HG03064 (cell line): ENCODE measurements at regions not wholly inside any gene's neighbourhood (a gene's known extent, or its start where the extent isn't known, plus 50 kb on each side); places are given as distances from the start of the nearest gene placed in this dataset.
"Not testable (repeated sequence)": the region's sequence is repeated elsewhere in the genome, so short reads cannot be mapped to it uniquely, and the experiment has no call there.

Source experiments
- ATAC-seq: cut with Tn5 transposase; IDR thresholded peaks from one replicate; pipeline ENCODE4 v1.9.1; 2021; ENCODE audit warnings: low read depth; ENCODE audit not compliant: unreplicated experiment

- ATAC-seq = no peak
Observed at GRCh38 chr13:90436697-90437096, 910.8 kb upstream of the MIR17HG start.

DNA sequence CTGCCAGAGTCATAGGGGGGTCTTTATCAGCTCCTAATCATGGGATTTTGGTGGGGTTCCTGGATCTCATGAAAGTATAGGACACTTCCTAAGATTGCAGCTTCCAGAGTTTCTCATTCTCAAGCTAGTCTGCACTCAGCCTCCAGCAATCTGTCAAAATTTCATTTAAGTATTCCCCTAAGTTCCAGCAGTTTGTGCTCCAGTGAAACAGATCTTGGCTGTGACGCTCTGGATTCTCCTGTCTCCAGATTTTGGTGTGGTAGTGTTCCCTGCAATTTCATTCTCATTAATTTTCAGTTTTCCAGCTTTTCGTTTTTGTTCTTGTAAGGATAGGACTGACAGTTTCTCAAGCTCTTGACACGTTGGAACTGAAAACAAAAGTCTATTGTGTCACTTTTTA is 908.9 kb upstream of the MIR17HG start:
- ATAC-seq = no peak

DNA sequence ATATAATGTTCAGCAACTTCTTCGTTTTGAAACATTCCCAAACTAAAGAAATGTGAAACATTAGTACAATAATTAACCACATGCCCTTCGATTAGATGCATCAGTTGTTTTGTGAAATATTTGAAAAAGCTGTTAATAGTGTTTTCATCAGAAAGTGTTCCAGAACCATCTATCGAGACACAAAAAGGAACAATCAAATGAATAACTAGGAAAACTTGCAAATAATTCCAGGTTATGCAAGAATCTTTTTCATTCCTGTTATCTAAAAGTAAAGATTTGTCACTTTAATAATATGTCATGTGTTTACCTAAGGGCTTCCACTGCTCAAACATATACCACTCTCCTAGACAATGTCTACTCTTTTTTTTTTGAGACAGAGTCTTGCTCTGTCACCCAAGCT is 904.2 kb upstream of the MIR17HG start:
- no peak for ATAC-seq

DNA sequence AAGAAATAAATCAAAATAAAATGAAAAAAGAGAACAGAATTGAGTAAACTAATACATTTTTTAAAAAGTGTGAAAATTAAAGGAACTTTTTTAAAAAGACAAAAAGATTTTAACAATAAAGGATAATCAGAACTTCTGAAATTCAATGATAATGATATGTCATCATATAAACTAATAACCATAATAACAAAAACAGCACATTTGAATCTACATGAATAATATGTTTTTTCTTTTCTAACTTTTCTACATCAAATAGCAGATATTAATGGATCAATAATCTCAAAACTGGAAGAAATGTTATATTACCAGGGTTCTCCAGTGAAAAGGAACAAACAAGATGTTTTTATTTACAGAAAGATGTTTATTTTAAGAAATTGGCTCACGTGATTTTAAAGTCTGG is 903.3 kb upstream of the MIR17HG start:
- no peak for ATAC-seq

DNA sequence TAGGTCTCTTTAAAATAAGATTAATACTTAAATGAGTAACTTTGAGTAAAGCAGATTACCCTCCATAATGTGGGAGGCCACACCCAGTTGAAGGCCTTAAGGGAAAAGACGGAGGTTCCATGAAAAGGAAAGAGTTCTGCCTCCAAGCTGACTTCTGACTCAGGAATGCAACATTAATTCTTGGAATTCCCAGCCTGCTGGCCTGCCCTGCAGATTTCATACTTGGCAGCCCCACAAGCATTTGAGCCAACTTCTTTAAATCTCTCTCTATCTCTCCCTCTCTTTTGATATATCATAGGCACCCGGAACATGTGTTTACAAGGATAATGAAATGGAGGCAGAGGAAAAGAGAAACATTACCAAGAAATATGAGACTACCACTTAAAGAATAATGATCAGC is 902.3 kb upstream of the MIR17HG start:
- no peak for ATAC-seq

DNA sequence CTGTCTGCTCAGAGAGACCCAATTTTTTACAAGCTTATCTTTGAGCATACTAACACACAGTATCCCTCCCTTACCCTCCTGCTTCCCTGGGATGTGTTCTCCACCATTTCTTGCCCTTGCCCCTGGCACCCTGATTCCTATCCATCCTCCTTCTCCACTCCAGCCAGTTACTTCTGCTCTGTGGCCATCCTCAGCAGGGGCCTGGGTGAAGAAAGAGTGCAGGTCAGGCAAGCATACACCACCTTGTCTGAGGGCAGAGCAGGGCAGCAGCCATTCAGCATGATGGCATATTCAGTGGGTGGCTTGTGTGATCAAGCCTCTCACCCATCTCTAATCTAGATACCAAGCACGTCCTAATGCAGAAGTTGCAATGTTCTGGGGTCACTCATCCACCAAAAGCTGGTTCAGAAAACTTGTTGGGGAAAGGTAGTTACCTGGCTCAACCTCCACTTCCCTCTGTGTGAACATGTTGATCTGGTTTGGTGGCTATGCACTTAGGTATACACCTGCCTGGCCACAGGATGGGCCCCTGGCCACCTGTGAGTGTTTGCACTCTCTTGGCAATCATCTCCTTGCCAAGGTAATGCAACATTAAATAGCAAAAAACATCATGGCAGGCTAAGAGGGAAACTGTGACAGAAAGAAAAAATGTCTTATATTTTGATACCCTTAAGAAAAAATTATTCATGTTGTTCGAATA is 900.3 kb upstream of the MIR17HG start:
- no peak for ATAC-seq

- no peak for ATAC-seq
Observed at GRCh38 chr13:90447734-90448101, 899.8 kb upstream of the MIR17HG start.

- ATAC-seq = no peak
Observed at GRCh38 chr13:90448466-90449037, 898.9 kb upstream of the MIR17HG start.

- ATAC-seq = no peak
Observed at GRCh38 chr13:90453342-90453741, 894.1 kb upstream of the MIR17HG start.

DNA sequence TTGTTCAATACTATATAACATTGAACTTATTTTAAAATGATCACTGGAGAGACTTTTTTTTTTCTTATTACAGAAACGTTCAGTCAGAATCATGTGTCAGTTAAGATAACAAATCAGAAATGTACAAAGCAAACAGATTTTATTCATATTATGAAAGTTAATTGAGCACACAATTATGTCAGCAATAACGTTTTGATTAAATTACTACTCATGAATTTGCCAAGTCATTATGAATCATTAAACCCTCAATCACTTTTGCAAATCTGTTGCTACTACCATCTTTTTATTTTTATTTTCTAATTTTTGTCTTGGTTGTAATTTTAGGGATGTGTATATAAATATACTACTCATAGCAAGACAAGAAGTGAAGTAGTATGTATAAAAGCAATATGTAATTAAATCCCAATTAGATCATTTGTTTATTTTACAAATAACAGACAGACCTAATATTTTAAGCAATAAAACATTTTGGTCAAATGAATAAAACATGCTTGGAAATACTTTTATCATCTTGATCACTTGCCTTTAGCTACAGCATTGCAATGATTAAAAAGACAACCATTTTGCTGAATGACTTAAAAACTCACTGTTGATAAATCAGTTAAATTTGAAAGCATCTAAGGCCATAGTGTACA is 893.4 kb upstream of the MIR17HG start:
- ATAC-seq = no peak

DNA sequence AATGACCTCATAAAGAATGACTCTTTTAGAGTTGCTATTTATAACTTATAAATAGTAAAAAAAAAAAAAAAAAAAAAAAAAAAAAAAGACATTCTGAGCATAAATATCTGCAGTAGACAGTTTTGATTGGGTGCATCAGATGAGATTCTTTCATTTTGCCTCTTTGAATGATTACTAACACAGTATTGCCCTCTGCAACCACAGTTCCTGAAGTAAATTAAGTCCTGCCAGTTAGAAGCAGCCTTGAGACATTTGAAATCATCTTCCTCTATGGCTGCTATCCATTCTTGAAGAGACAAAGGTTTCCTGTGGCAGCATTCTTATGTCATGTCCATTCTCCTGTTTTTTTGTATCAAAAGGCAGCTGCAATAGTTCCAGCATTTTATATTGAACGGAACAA is 892.4 kb upstream of the MIR17HG start:
- ATAC-seq = no peak

GRCh38 chr13:90455823-90456222 is 891.7 kb upstream of the MIR17HG start:
- ATAC-seq = no peak

DNA sequence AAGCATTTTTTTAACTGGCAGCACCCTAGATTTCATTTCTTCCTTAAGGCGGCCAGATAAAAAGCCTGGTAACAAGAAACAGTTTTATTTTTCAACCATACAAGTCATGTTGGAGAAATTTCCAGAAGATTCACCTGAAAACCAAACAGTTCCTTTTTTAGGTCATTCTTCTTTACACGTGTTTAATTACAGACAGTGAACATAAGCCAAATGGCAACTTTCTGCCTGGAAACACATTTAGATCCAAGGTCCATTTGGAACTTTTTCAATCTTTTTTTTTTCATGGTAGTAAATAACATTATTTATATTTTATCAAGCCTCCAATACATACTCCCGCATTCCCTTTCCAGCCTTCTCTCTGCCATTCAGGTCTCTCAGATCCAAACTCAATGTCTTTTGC is 886.1 kb upstream of the MIR17HG start:
- ATAC-seq = no peak

DNA sequence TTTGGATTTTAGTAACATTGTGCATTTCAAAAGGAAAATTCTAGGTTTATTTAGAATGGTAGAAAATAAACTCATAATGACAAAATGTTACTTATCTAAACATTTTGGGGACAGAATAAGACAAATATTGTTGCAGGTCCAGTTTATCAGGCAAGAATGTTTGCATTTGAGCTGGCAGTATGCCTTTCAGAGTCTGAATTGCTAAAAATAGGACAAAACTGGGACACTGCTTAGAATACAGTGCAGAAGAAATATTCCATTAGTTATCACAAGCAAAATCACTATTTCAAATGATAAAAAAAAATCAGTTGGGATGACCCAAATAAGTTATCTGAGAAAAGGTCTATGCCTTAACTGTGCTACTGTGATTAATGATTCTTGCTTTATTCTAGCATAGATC is 870.3 kb upstream of the MIR17HG start:
- no peak for ATAC-seq

GRCh38 chr13:90483906-90484305 is 863.6 kb upstream of the MIR17HG start:
- ATAC-seq = no peak

- ATAC-seq = no peak
Observed at GRCh38 chr13:90485436-90485835, 862.1 kb upstream of the MIR17HG start.

- no peak for ATAC-seq
Observed at GRCh38 chr13:90492872-90493271, 854.6 kb upstream of the MIR17HG start.

- ATAC-seq = no peak
Observed at GRCh38 chr13:90493667-90494066, 853.8 kb upstream of the MIR17HG start.

GRCh38 chr13:90494849-90495248 is 852.6 kb upstream of the MIR17HG start:
- ATAC-seq = not testable (repeated sequence)

DNA sequence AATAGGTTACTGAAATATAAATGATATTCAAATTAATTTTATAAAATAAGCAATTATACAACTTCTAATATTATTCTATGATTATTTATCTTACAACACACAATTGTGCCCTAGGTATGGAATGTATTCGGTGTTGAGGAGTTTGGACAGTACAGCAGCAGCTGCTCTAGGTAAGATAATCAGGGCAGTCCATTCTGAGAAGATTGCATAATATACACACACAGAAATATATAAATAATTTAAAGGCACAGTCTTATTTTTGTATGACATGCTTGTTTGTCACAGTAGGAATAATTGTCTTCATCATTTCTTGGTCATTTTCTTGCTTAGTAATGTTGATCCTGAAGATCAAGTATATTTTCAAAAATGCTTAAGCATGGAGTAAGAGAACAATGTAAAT is 849.4 kb upstream of the MIR17HG start:
- ATAC-seq = no peak

GRCh38 chr13:90498816-90499215 is 848.7 kb upstream of the MIR17HG start:
- no peak for ATAC-seq

GRCh38 chr13:90500569-90500968 is 846.9 kb upstream of the MIR17HG start:
- no peak for ATAC-seq
